Neural cell (in vitro differentiated cells): ENCODE measurements at regions not wholly inside any gene's neighbourhood (a gene's known extent, or its start where the extent isn't known, plus 50 kb on each side); places are given as distances from the start of the nearest gene placed in this dataset.

ENCODE experiments used
- H2AFZ ChIP-seq: fragments of 200-600, 300-800 bp; sonication (generic), shearing (Covaris generic); 2 replicates; pipeline ENCODE4 v1.6.0; 2014; ENCODE audit warnings: low read depth, mild to moderate bottlenecking, antibody characterized with exemption, low read length, moderate library complexity
- H3F3A ChIP-seq: fragments of 200-600 bp; shearing (Covaris generic); 2 replicates; pipeline ENCODE4 v1.6.1; 2016; ENCODE audit warnings: mild to moderate bottlenecking, moderate library complexity, mixed read lengths, antibody characterized with exemption, low read length; ENCODE audit not compliant: insufficient read depth, poor library complexity, severe bottlenecking
- H3K27ac ChIP-seq: fragments of 200-600, 300-800 bp; sonication (generic), shearing (Covaris generic); 2 replicates; pipeline ENCODE4 v1.5.1; 2014; ENCODE audit warnings: mild to moderate bottlenecking, low read length, moderate library complexity
- H3K27me3 ChIP-seq: fragments of 300-800, 200-600 bp; sonication (generic), shearing (Covaris generic); 2 replicates; pipeline ENCODE4 v1.6.0; 2014; ENCODE audit warnings: mild to moderate bottlenecking, low read depth, low read length, moderate library complexity; ENCODE audit not compliant: insufficient read depth
- H3K36me3 ChIP-seq: fragments of 300-800, 200-600 bp; sonication (generic), shearing (Covaris generic); 2 replicates; pipeline ENCODE4 v1.5.1; 2014; ENCODE audit warnings: mild to moderate bottlenecking, antibody characterized with exemption, low read length, moderate library complexity; ENCODE audit not compliant: insufficient read depth
- H3K4me2 ChIP-seq: fragments of 300-800, 200-600 bp; sonication (generic), shearing (Covaris generic); 2 replicates; pipeline ENCODE4 v1.6.0; 2014; ENCODE audit warnings: mild to moderate bottlenecking, low read length
- H3K4me3 ChIP-seq: fragments of 300-800, 200-600 bp; sonication (generic), shearing (Covaris generic); 2 replicates; pipeline ENCODE4 v1.5.1; 2014; ENCODE audit warnings: mild to moderate bottlenecking, low read length, moderate library complexity
- H3K79me2 ChIP-seq: fragments of 200-600 bp; shearing (Covaris generic); replicated peaks from 2 replicates; pipeline ENCODE4 v1.6.0; 2014; ENCODE audit warnings: mild to moderate bottlenecking, low read length, moderate library complexity; ENCODE audit not compliant: insufficient read depth
- H3K9ac ChIP-seq: fragments of 300-800, 200-600 bp; sonication (generic), shearing (Covaris generic); 2 replicates; pipeline ENCODE4 v1.6.1; 2016; ENCODE audit warnings: mild to moderate bottlenecking, low read length, mixed read lengths
- H3K9me2 ChIP-seq: fragments of 200-600 bp; shearing (Covaris generic); 2 replicates; pipeline ENCODE4 v1.6.1; 2016; ENCODE audit warnings: mild to moderate bottlenecking, low read length, mixed read lengths; ENCODE audit not compliant: insufficient read depth
- H3K9me3 ChIP-seq: fragments of 200-600, 300-800 bp; sonication (generic), shearing (Covaris generic); 2 replicates; pipeline ENCODE4 v1.6.1; 2016; ENCODE audit warnings: mild to moderate bottlenecking, mixed run types, low read length, moderate library complexity, mixed read lengths
- H4K20me1 ChIP-seq: fragments of 200-600 bp; shearing (Covaris generic); 2 replicates; pipeline ENCODE4 v1.6.1; 2016; ENCODE audit warnings: mild to moderate bottlenecking, mixed run types; ENCODE audit not compliant: insufficient read depth
- CTCF ChIP-seq: fragments of 450-650 bp; IDR thresholded peaks from 2 replicates; pipeline ENCODE4 v1.5.1; 2014; ENCODE audit warnings: antibody characterized with exemption, mild to moderate bottlenecking, moderate library complexity; ENCODE audit not compliant: poor library complexity, severe bottlenecking
- EP300 ChIP-seq: fragments of 450-650 bp; conservative IDR thresholded peaks from 2 replicates; pipeline ENCODE4 v1.6.1; 2014; ENCODE audit warnings: antibody characterized with exemption, mild to moderate bottlenecking, moderate library complexity; ENCODE audit not compliant: poor library complexity, severe bottlenecking
- EZH2 ChIP-seq: fragments of 200-600, 300-800 bp; shearing (Covaris generic), sonication (generic); IDR thresholded peaks from 2 replicates; pipeline ENCODE4 v1.6.1; 2014; ENCODE audit warnings: antibody characterized with exemption, low read length, borderline replicate concordance, mild to moderate bottlenecking; ENCODE audit not compliant: insufficient read depth, poor library complexity, severe bottlenecking
- MXI1 ChIP-seq: fragments of 450-650 bp; conservative IDR thresholded peaks from 2 replicates; pipeline ENCODE4 v1.6.1; 2014; ENCODE audit warnings: antibody characterized with exemption, mild to moderate bottlenecking; ENCODE audit not compliant: poor library complexity, severe bottlenecking
- POLR2AphosphoS5 ChIP-seq: IDR thresholded peaks from 2 replicates; pipeline ENCODE4 v1.6.1; 2012
- RAD21 ChIP-seq: fragments of 450-650 bp; conservative IDR thresholded peaks from 2 replicates; pipeline ENCODE4 v1.6.1; 2014; ENCODE audit warnings: antibody characterized with exemption, mild to moderate bottlenecking, moderate library complexity
- REST ChIP-seq: IDR thresholded peaks from 2 replicates; pipeline ENCODE4 v1.6.1; 2012; ENCODE audit warnings: borderline replicate concordance
- SMC3 ChIP-seq: fragments of 450-650 bp; conservative IDR thresholded peaks from 2 replicates; pipeline ENCODE4 v1.6.1; 2014; ENCODE audit warnings: antibody characterized with exemption, mild to moderate bottlenecking, moderate library complexity; ENCODE audit not compliant: poor library complexity
- TAF1 ChIP-seq: IDR thresholded peaks from 2 replicates; pipeline ENCODE4 v1.6.1; 2012; ENCODE audit warnings: low read depth

- TF ChIP-seq SMC3 = no peak
- no peak for TF ChIP-seq POLR2AphosphoS5
- TF ChIP-seq RAD21 = no peak
- TF ChIP-seq TAF1 = no peak
- no peak for TF ChIP-seq MXI1
- no peak for TF ChIP-seq EP300
- no peak for TF ChIP-seq CTCF
- Histone ChIP-seq H4K20me1 (no peaks in the 10 kb centered on the region), H3K9me2 (no peaks in the 10 kb centered on the region), H3K36me3 (no peaks in the 10 kb centered on the region), H3K4me3 (no peak overlapping the region), H3K27me3 (no peaks in the 10 kb centered on the region), H3K9ac (no peak overlapping the region), H3K9me3 (no peaks in the 10 kb centered on the region), H3F3A (no peaks in the 10 kb centered on the region), H3K4me2 (no peak overlapping the region), H3K79me2 (no peaks in the 10 kb centered on the region), H3K27ac (no peak overlapping the region), H2AFZ (no peak overlapping the region)
These were observed 740.3 kb downstream of the CENPC start for GRCh38 chr4:66804979-66805378.

- TF ChIP-seq RAD21 (no peak), EZH2 (no peak), POLR2AphosphoS5 (no peak), MXI1 (no peak), REST (no peak), EP300 (no peak), CTCF (no peak), TAF1 (no peak), SMC3 (no peak)
These were observed 747.7 kb downstream of the CENPC start for GRCh38 chr4:66797608-66798007.

More at GRCh38 chr4:66797608-66798007, 747.7 kb downstream of the CENPC start:
- no peaks in the 10 kb centered on the region for H3F3A ChIP-seq
- no peak overlapping the region for H3K9ac ChIP-seq
- H3K9me2 ChIP-seq = no peaks in the 10 kb centered on the region
- H3K27ac ChIP-seq = no peak overlapping the region
- no peaks in the 10 kb centered on the region for H3K27me3 ChIP-seq
- no peaks in the 10 kb centered on the region for H3K79me2 ChIP-seq
- H3K4me2 ChIP-seq = no peak overlapping the region
- H4K20me1 ChIP-seq = no peaks in the 10 kb centered on the region
- no peaks in the 10 kb centered on the region for H3K36me3 ChIP-seq
- no peaks in the 10 kb centered on the region for H3K9me3 ChIP-seq
- no peak overlapping the region for H2AFZ ChIP-seq
- no peak overlapping the region for H3K4me3 ChIP-seq
